ENCODE measurements at regions not wholly inside any gene's neighbourhood (a gene's known extent, or its start where the extent isn't known, plus 50 kb on each side); places are given as distances from the start of the nearest gene placed in this dataset.

DNA sequence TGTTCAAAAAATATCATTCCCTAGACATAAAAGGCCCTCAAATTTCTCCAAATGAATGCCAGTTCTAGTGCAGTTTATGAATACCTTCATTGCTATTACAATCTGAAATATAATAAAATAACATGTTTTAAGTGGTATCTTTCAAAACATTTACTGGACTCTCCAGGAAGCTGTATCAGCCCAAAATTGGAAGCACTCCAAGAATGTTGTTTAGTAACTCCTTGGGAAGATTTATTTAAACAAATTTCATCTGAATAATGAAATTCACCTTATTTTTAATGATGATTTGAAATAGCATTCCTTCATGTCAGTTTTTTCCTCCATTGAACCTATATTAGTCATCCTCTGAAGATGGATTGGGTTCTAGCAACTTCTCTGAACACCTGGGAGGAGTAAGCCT lies 217.2 kb upstream of the PCDH18 start:
- Histone ChIP-seq H3K27ac (no peak overlapping the region), H3K4me1 (no peaks in the 10 kb centered on the region), H3K9me3 (no peaks in the 10 kb centered on the region), H3K4me3 (no peak overlapping the region), H3K27me3 (no peaks in the 10 kb centered on the region), H3K36me3 (no peaks in the 10 kb centered on the region)
- no peak for TF ChIP-seq CTCF (IDR thresholded peaks at IDR 0.05)
- no peak for TF ChIP-seq POLR2AphosphoS5 (IDR thresholded peaks at IDR 0.05)
- TF ChIP-seq POLR2A (IDR thresholded peaks at IDR 0.05): no peak
- no peak for TF ChIP-seq EP300 (IDR thresholded peaks at IDR 0.05)
- ATAC-seq (ENCODE audit: low FRiP score in 2 of 2): no peak
- DNase-seq: no peak

DNA sequence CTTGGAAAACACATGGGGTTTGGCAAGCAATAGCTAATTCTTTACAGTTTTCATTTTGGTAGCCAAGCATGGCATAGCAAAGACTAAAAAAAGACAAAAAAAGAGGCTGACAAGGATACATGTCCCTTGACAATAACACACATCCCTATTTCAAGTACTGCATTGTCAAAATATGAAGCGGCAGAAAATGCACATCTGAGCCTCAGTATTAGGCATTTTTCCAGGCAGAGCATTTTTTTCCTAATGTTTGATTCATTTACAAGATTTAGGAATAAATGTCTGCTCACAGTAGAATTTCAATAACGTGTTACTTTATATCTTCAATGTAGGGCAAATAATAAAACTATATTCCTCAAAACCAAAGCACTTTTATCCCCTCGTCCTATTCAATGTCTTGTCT lies 216.3 kb upstream of the PCDH18 start:
- Histone ChIP-seq H3K4me3 (no peak overlapping the region), H3K9me3 (no peaks in the 10 kb centered on the region), H3K4me1 (no peaks in the 10 kb centered on the region), H3K27ac (no peak overlapping the region), H3K36me3 (no peaks in the 10 kb centered on the region), H3K27me3 (no peaks in the 10 kb centered on the region)
- ATAC-seq (ENCODE audit: low FRiP score in 2 of 2): no peak
- no peak for DNase-seq
- TF ChIP-seq CTCF (IDR thresholded peaks at IDR 0.05) (no peak), POLR2A (IDR thresholded peaks at IDR 0.05) (no peak), POLR2AphosphoS5 (IDR thresholded peaks at IDR 0.05) (no peak), EP300 (IDR thresholded peaks at IDR 0.05) (no peak)
- 60 to 79% methylated on average over 3 of the region's 3 CpGs for WGBS, 2 donors

GRCh38 chr4:137740141-137740540 lies 207.8 kb upstream of the PCDH18 start:
- 46 to 60% methylated on average over 1 of the region's 1 CpG for WGBS, 2 donors
- ATAC-seq (ENCODE audit: low FRiP score in 2 of 2) (no peak), DNase-seq (no peak)
- Histone ChIP-seq H3K27ac (no peak overlapping the region), H3K36me3 (no peaks in the 10 kb centered on the region), H3K4me1 (no peaks in the 10 kb centered on the region), H3K9me3 (no peaks in the 10 kb centered on the region), H3K4me3 (no peak overlapping the region), H3K27me3 (no peaks in the 10 kb centered on the region)
- TF ChIP-seq EP300 (IDR thresholded peaks at IDR 0.05) (no peak), POLR2A (IDR thresholded peaks at IDR 0.05) (no peak), POLR2AphosphoS5 (IDR thresholded peaks at IDR 0.05) (no peak), CTCF (IDR thresholded peaks at IDR 0.05) (no peak)

DNA sequence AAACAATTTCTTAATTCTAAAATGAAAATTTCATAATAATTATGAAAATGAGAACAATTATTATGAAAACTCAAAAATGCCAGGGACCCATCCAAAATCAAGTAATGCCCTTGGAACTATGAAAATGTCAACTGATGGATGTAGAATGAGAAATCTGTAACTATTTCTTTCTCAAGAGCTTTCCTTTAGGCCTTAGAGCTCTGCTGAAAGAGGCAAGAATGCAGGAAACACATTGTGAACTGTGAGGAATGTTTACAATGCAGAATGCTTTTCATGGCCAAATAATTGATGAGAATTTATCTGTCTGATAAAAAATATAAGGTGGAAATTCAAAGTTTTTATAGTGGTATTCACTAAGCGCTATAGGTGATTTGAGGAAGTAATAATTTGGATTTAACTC lies 207.1 kb upstream of the PCDH18 start:
- 72 to 76% methylated on average over 1 of the region's 1 CpG for WGBS, 2 donors
- Histone ChIP-seq H3K4me3 (no peak overlapping the region), H3K36me3 (no peaks in the 10 kb centered on the region), H3K4me1 (no peaks in the 10 kb centered on the region), H3K27me3 (no peaks in the 10 kb centered on the region), H3K9me3 (no peaks in the 10 kb centered on the region), H3K27ac (no peak overlapping the region)
- DNase-seq (no peak), ATAC-seq (ENCODE audit: low FRiP score in 2 of 2) (no peak)
- no peak for TF ChIP-seq POLR2AphosphoS5 (IDR thresholded peaks at IDR 0.05)
- no peak for TF ChIP-seq CTCF (IDR thresholded peaks at IDR 0.05)
- TF ChIP-seq EP300 (IDR thresholded peaks at IDR 0.05): no peak
- TF ChIP-seq POLR2A (IDR thresholded peaks at IDR 0.05): no peak

DNA sequence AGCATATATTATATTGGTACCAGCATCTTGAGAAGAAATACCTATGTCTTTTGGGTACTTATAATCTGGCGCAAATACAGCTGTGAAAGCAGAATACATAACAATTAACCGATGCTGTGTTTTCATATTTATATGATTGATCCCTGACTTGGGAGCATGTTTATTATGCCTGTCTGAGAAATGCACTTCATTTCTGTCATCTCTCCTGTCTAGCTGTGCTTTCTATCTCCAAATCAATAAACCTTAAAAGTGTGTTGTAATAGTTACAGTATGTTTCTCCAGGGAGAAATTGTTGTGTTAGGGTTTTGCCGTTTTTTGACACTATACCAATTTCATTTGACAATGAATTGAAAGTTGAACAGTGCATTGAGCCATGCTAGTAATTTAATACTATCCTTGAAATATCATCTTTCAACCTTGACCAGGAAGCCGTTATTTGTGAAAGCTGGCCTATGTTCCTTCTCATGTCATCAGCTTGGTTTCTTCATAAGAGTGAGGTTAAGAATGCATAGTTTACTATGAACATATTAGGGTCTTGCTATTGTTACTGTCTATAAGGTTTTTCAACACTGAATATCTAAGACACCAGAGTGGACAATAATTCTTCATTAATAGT lies 206.2 kb upstream of the PCDH18 start:
- peaks cover 0 to 1% (median 0%) of the 10 kb centered on the region in 4 donors for H3K9me3 ChIP-seq
- H3K36me3 ChIP-seq: no peaks in the 10 kb centered on the region
- no peak overlapping the region for H3K4me3 ChIP-seq
- H3K4me1 ChIP-seq: no peaks in the 10 kb centered on the region
- ATAC-seq (ENCODE audit: low FRiP score in 2 of 2) (no peak), DNase-seq (no peak)
- WGBS, 2 donors: 68 to 72% methylated on average over 4 of the region's 4 CpGs
- H3K27me3 ChIP-seq: no peaks in the 10 kb centered on the region
- no peak overlapping the region for H3K27ac ChIP-seq
- TF ChIP-seq POLR2A (IDR thresholded peaks at IDR 0.05): no peak
- no peak for TF ChIP-seq EP300 (IDR thresholded peaks at IDR 0.05)
- no peak for TF ChIP-seq POLR2AphosphoS5 (IDR thresholded peaks at IDR 0.05)
- TF ChIP-seq CTCF (IDR thresholded peaks at IDR 0.05): no peak

All from upper lobe of left lung (tissue), 6 donors.